Trophoblast cell (in vitro differentiated cells and primary cell): ENCODE measurements at regions not wholly inside any gene's neighbourhood (a gene's known extent, or its start where the extent isn't known, plus 50 kb on each side); places are given as distances from the start of the nearest gene placed in this dataset.

Experiments used
- DNase-seq, 2 donors: peaks; one replicate each; pipeline ENCODE4 v3.0.0-alpha.2; 2016
- H2AFZ ChIP-seq: 2 replicates; pipeline ENCODE4 v1.6.1; 2013; ENCODE audit warnings: low read length, moderate library complexity, mild to moderate bottlenecking; ENCODE audit not compliant: insufficient read depth, poor library complexity
- H2AK5ac ChIP-seq: 2 replicates; pipeline ENCODE4 v1.6.1; 2013; ENCODE audit warnings: mild to moderate bottlenecking, low read length
- H2BK120ac ChIP-seq: 2 replicates; pipeline ENCODE4 v1.6.1; 2013; ENCODE audit warnings: low read length, mild to moderate bottlenecking, moderate library complexity; ENCODE audit not compliant: insufficient read depth, poor library complexity
- H2BK12ac ChIP-seq: 2 replicates; pipeline ENCODE4 v1.6.1; 2013; ENCODE audit warnings: mild to moderate bottlenecking, low read length, moderate library complexity
- H2BK5ac ChIP-seq: 2 replicates; pipeline ENCODE4 v1.6.1; 2013; ENCODE audit warnings: low read length, low read depth, moderate library complexity, mild to moderate bottlenecking; ENCODE audit not compliant: poor library complexity
- H3K14ac ChIP-seq: 2 replicates; pipeline ENCODE4 v1.6.1; 2013; ENCODE audit warnings: mild to moderate bottlenecking, low read length
- H3K18ac ChIP-seq: 2 replicates; pipeline ENCODE4 v1.6.1; 2013; ENCODE audit warnings: mild to moderate bottlenecking, low read length
- H3K23ac ChIP-seq: 2 replicates; pipeline ENCODE4 v1.6.1; 2013; ENCODE audit warnings: low read length
- H3K27ac ChIP-seq: 2 replicates; pipeline ENCODE4 v1.5.1; 2013; ENCODE audit warnings: low read depth, mild to moderate bottlenecking, inconsistent platforms, low read length, moderate library complexity
- H3K27me3 ChIP-seq: 2 replicates; pipeline ENCODE4 v1.6.1; 2013; ENCODE audit warnings: inconsistent platforms, mild to moderate bottlenecking, low read length, moderate library complexity; ENCODE audit not compliant: insufficient read depth
- H3K36me3 ChIP-seq, 2 experiments: 1 replicate in 1 of 2; 2 replicates in 1 of 2; pipeline ENCODE4 v1.6.1; 2013; ENCODE audit warnings: low read length in 2 of 2, mild to moderate bottlenecking in 2 of 2, moderate library complexity in 1 of 2; ENCODE audit not compliant: insufficient read depth in 2 of 2, control insufficient read depth in 1 of 2
- H3K4ac ChIP-seq: 2 replicates; pipeline ENCODE4 v1.6.1; 2013; ENCODE audit warnings: low read depth, mild to moderate bottlenecking, low read length, moderate library complexity
- H3K4me1 ChIP-seq, 2 experiments: 1 replicate in 1 of 2; 2 replicates in 1 of 2; pipeline ENCODE4 v1.6.1; 2013; ENCODE audit warnings: low read length in 2 of 2, mild to moderate bottlenecking in 2 of 2, moderate library complexity in 1 of 2; ENCODE audit not compliant: insufficient read depth in 2 of 2, control insufficient read depth in 1 of 2
- H3K4me2 ChIP-seq: 2 replicates; pipeline ENCODE4 v1.6.1; 2013; ENCODE audit warnings: inconsistent platforms, mild to moderate bottlenecking, low read length, moderate library complexity
- H3K4me3 ChIP-seq: 2 replicates; pipeline ENCODE4 v1.5.1; 2013; ENCODE audit warnings: mild to moderate bottlenecking, low read depth, low read length, inconsistent platforms
- H3K79me1 ChIP-seq: one replicate; pipeline ENCODE4 v1.6.1; 2013; ENCODE audit warnings: low read length
- H3K79me2 ChIP-seq: 2 replicates; pipeline ENCODE4 v1.6.1; 2013; ENCODE audit warnings: low read length, mild to moderate bottlenecking; ENCODE audit not compliant: control insufficient read depth, insufficient read depth, poor library complexity
- H3K9ac ChIP-seq: 2 replicates; pipeline ENCODE4 v1.6.1; 2013; ENCODE audit warnings: mild to moderate bottlenecking, low read length
- H3K9me3 ChIP-seq: 2 replicates; pipeline ENCODE4 v1.6.1; 2013; ENCODE audit warnings: low read depth, mild to moderate bottlenecking, control low read depth, inconsistent platforms, low read length; ENCODE audit not compliant: insufficient read depth
- H4K12ac ChIP-seq: 2 replicates; pipeline ENCODE4 v1.6.1; 2013; ENCODE audit warnings: low read depth, mild to moderate bottlenecking, low read length, moderate library complexity
- H4K8ac ChIP-seq: 2 replicates; pipeline ENCODE4 v1.6.1; 2013; ENCODE audit warnings: low read depth, mild to moderate bottlenecking, low read length, moderate library complexity
- H4K91ac ChIP-seq: one replicate; pipeline ENCODE4 v1.6.1; 2013; ENCODE audit warnings: low read depth, mild to moderate bottlenecking, low read length, moderate library complexity
- WGBS: extraction: QIAGEN DNeasy Blood & Tissue Kit; methylation state at CpG from one replicate; pipeline ENCODE4 v1.1.7; 2013; ENCODE audit warnings: missing lambda C conversion rate; ENCODE audit not compliant: insufficient read length, insufficient coverage; ENCODE audit errors: extremely low coverage; 5-methylcytosine and 5-hydroxymethylcytosine counted together

DNA sequence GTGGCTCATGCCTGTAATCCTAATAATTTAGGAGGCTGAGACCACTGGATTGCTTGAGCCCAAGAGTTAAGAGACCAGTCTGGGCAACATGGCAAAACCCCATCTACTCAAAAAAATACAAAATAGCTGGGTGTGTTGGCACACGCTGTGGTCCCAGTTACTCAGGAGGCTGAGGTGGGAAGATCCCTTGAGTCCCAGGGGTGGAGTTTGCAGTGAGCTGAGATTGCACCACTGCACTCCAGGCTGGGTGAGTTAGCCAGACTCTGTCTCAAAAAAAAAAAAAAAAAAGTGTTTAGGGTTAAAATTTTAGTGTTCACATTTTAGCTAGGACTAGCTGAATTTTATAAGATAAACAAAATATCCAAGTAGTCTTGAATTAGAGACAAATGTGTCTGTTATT, 1340.1 kb upstream of the EPHA6 start:
- H4K91ac ChIP-seq, result no peak overlapping the region
- no peak overlapping the region for H2BK12ac ChIP-seq
- no peak overlapping the region for H3K4ac ChIP-seq
- no peaks in the 10 kb centered on the region for H3K36me3 ChIP-seq
- H3K79me1 ChIP-seq, result no peaks in the 10 kb centered on the region
- no peak overlapping the region for H2AK5ac ChIP-seq
- H3K4me1 ChIP-seq, result no peaks in the 10 kb centered on the region
- no peak overlapping the region for H4K8ac ChIP-seq
- H4K12ac ChIP-seq, result no peak overlapping the region
- H3K4me3 ChIP-seq, result no peak overlapping the region
- no CpG with 5 or more reads among the region's 1 CpG for WGBS
- H3K9ac ChIP-seq, result no peak overlapping the region
- DNase-seq, result no peak
- H3K14ac ChIP-seq, result no peak overlapping the region
- H3K23ac ChIP-seq, result no peak overlapping the region
- H3K4me2 ChIP-seq, result no peak overlapping the region
- no peak overlapping the region for H2AFZ ChIP-seq
- H3K18ac ChIP-seq, result no peak overlapping the region
- no peak overlapping the region for H2BK120ac ChIP-seq
- no peaks in the 10 kb centered on the region for H3K27me3 ChIP-seq
- no peak overlapping the region for H2BK5ac ChIP-seq
- H3K9me3 ChIP-seq, result no peaks in the 10 kb centered on the region
- H3K27ac ChIP-seq, result no peak overlapping the region
- no peaks in the 10 kb centered on the region for H3K79me2 ChIP-seq

DNA sequence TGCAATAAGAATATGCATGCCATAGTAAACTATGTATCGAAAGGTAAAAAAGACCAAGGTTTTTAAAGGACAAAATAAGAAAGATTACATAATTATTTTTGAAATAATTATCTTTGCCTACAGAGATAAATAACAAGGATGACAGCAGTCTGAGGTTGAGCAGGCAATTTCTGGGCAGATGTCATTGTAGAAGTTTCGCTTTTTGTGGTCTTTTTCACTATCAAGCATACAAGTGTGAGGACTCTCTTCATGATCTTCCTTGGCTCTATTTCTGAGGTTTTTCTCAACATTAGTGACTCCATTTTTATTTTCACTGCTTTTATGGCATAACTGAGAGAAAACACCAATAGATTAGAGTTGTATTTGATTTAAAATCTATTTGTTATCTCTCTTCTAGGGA, 1337.9 kb upstream of the EPHA6 start:
- Histone ChIP-seq H2BK120ac (no peak overlapping the region), H3K9ac (no peak overlapping the region), H4K91ac (no peak overlapping the region), H2AFZ (no peak overlapping the region), H4K8ac (no peak overlapping the region), H3K9me3 (no peaks in the 10 kb centered on the region), H3K14ac (no peak overlapping the region), H2BK12ac (no peak overlapping the region), H3K18ac (no peak overlapping the region), H3K4me1 (no peaks in the 10 kb centered on the region), H4K12ac (no peak overlapping the region), H3K27me3 (no peaks in the 10 kb centered on the region), H3K23ac (no peak overlapping the region), H3K79me2 (no peaks in the 10 kb centered on the region), H3K4me3 (no peak overlapping the region), H3K27ac (no peak overlapping the region), H3K4ac (no peak overlapping the region), H3K79me1 (no peaks in the 10 kb centered on the region), H3K4me2 (no peak overlapping the region), H3K36me3 (no peaks in the 10 kb centered on the region), H2AK5ac (no peak overlapping the region), H2BK5ac (no peak overlapping the region)
- no CpG with 5 or more reads among the region's 2 CpGs for WGBS
- no peak for DNase-seq

DNA sequence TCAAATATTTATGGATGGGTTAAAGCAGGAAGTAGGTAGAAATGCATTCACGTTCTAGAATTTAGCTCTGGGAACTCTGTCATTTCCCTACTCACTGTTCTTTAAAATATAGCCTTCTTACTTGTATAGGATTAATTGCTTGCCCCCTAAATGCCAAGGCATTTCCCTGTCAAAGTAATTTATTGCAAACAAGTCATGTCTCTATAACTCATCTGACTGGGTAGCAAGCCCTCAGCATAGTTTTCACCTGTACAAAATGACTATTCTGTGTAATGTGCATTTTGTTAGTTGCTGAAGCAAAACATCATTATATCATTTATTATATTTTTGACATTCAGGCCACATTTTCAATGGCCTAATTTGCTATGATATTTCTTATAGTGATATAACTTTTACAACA, 1308.2 kb upstream of the EPHA6 start:
- no peak overlapping the region for H3K18ac ChIP-seq
- DNase-seq, result no peak
- no peak overlapping the region for H3K14ac ChIP-seq
- H4K8ac ChIP-seq, result no peak overlapping the region
- H3K9me3 ChIP-seq, result no peaks in the 10 kb centered on the region
- H3K23ac ChIP-seq, result no peak overlapping the region
- H2BK120ac ChIP-seq, result no peak overlapping the region
- no peak overlapping the region for H4K91ac ChIP-seq
- H3K27me3 ChIP-seq, result no peaks in the 10 kb centered on the region
- H3K4me3 ChIP-seq, result no peak overlapping the region
- no peaks in the 10 kb centered on the region for H3K4me1 ChIP-seq
- no peaks in the 10 kb centered on the region for H3K36me3 ChIP-seq
- H3K79me2 ChIP-seq, result no peaks in the 10 kb centered on the region
- H3K79me1 ChIP-seq, result no peaks in the 10 kb centered on the region
- H2BK12ac ChIP-seq, result no peak overlapping the region
- no CpG with 5 or more reads among the region's 1 CpG for WGBS
- H3K4ac ChIP-seq, result no peak overlapping the region
- H3K27ac ChIP-seq, result no peak overlapping the region
- no peak overlapping the region for H4K12ac ChIP-seq
- H2BK5ac ChIP-seq, result no peak overlapping the region
- H3K9ac ChIP-seq, result no peak overlapping the region
- no peak overlapping the region for H2AK5ac ChIP-seq
- no peak overlapping the region for H3K4me2 ChIP-seq
- no peak overlapping the region for H2AFZ ChIP-seq

DNA sequence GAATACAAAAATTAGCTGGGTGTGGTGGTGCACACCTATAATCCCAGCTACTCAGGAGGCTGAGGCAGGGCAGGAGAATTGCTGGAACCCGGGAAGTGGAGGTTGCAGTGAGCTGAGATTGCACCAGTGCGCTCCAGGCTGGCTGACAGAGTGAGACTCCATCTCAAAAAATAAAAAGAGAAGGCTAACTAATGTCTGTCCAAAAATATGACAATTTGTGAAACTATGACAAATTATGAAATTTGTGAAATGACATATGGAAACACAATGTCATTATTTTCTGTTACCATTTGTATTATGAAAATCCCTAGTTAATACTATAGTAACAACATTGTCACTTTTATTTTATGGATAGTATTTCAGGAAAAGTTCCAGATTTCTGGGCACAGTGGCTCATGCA, 1306.3 kb upstream of the EPHA6 start:
- Histone ChIP-seq H3K4me1 (no peaks in the 10 kb centered on the region), H2AFZ (no peak overlapping the region), H3K23ac (no peak overlapping the region), H3K27me3 (no peaks in the 10 kb centered on the region), H4K91ac (no peak overlapping the region), H3K9me3 (no peaks in the 10 kb centered on the region), H4K12ac (no peak overlapping the region), H3K4me3 (no peak overlapping the region), H2BK120ac (no peak overlapping the region), H2AK5ac (no peak overlapping the region), H4K8ac (no peak overlapping the region), H3K36me3 (no peaks in the 10 kb centered on the region), H3K14ac (no peak overlapping the region), H3K27ac (no peak overlapping the region), H3K4me2 (no peak overlapping the region), H3K79me2 (no peaks in the 10 kb centered on the region), H3K4ac (no peak overlapping the region), H2BK5ac (no peak overlapping the region), H3K9ac (no peak overlapping the region), H3K18ac (no peak overlapping the region), H2BK12ac (no peak overlapping the region), H3K79me1 (no peaks in the 10 kb centered on the region)
- WGBS, result no CpG with 5 or more reads among the region's 2 CpGs
- no peak for DNase-seq
